Body of pancreas (tissue), 4 donors: ENCODE measurements at regions not wholly inside any gene's neighbourhood (a gene's known extent, or its start where the extent isn't known, plus 50 kb on each side); places are given as distances from the start of the nearest gene placed in this dataset.

ENCODE experiments used
- CTCF ChIP-seq, 7 experiments: fragments of 450-650 bp in 4 of 7; fragments of 200-600 bp in 3 of 7; sonication (generic) in 3 of 7; IDR thresholded peaks; one replicate each; pipeline ENCODE4 v1.5.1; 2016 to 2019; ENCODE audit warnings: antibody characterized with exemption in 7 of 7
- POLR2A ChIP-seq, 3 donors: fragments of 450-650 bp; IDR thresholded peaks; one replicate each; pipeline ENCODE4 v1.6.1; 2016; ENCODE audit warnings: antibody characterized with exemption in 3 of 3, mild to moderate bottlenecking in 2 of 3

- TF ChIP-seq CTCF (IDR thresholded peaks at IDR 0.05) (no peak), POLR2A (IDR thresholded peaks at IDR 0.05) (no peak)
Measured at GRCh38 chr10:9056521-9056920, 1002.0 kb downstream of the GATA3 start.
